ENCODE measurements at regions not wholly inside any gene's neighbourhood (a gene's known extent, or its start where the extent isn't known, plus 50 kb on each side); places are given as distances from the start of the nearest gene placed in this dataset.

- no peak for TF ChIP-seq CTCF (IDR thresholded peaks at IDR 0.05)
- TF ChIP-seq EP300 (IDR thresholded peaks at IDR 0.05), result no peak
- TF ChIP-seq POLR2AphosphoS5 (IDR thresholded peaks at IDR 0.05), result no peak
- no peak for TF ChIP-seq POLR2A (IDR thresholded peaks at IDR 0.05)
These were observed 54.7 kb downstream of the IRX3 start for GRCh38 chr16:54231919-54232318.

GRCh38 chr16:54231336-54231735, 55.3 kb downstream of the IRX3 start:
- ATAC-seq, result no peak
- H3K36me3 ChIP-seq, result no peaks in the 10 kb centered on the region
- 14 to 38% methylated on average over 1 of the region's 1 CpG for WGBS, 2 donors (ENCODE audit: low coverage in 1 of 2)
- no peak overlapping the region for H3K4me3 ChIP-seq
- TF ChIP-seq CTCF (IDR thresholded peaks at IDR 0.05) (no peak), EP300 (IDR thresholded peaks at IDR 0.05) (no peak), POLR2A (IDR thresholded peaks at IDR 0.05) (no peak)
- H3K4me1 ChIP-seq, result no peaks in the 10 kb centered on the region
- H3K9me3 ChIP-seq, result no peaks in the 10 kb centered on the region
- peaks cover 31% of the 10 kb centered on the region for H3K27me3 ChIP-seq
- no peak overlapping the region for H3K27ac ChIP-seq

More at GRCh38 chr16:54231919-54232318, 54.7 kb downstream of the IRX3 start:
- H3K9me3 ChIP-seq, result no peaks in the 10 kb centered on the region
- peaks cover 31% of the 10 kb centered on the region for H3K27me3 ChIP-seq
- no peak overlapping the region for H3K27ac ChIP-seq
- no peak overlapping the region for H3K4me3 ChIP-seq
- 42 to 67% methylated on average over 3 of the region's 4 CpGs for WGBS, 2 donors (ENCODE audit: low coverage in 1 of 2)
- H3K36me3 ChIP-seq, result no peaks in the 10 kb centered on the region
- H3K4me1 ChIP-seq, result no peaks in the 10 kb centered on the region
- ATAC-seq, result no peak

- H3K9me3 ChIP-seq, result no peaks in the 10 kb centered on the region
- no peak overlapping the region for H3K27ac ChIP-seq
- H3K27me3 ChIP-seq, result peaks cover 31% of the 10 kb centered on the region
- H3K4me3 ChIP-seq, result no peak overlapping the region
- H3K4me1 ChIP-seq, result no peaks in the 10 kb centered on the region
- TF ChIP-seq POLR2AphosphoS5 (IDR thresholded peaks at IDR 0.05) (no peak), EP300 (IDR thresholded peaks at IDR 0.05) (no peak), POLR2A (IDR thresholded peaks at IDR 0.05) (no peak), CTCF (IDR thresholded peaks at IDR 0.05) (no peak)
- 90 to 100% methylated on average over 1 to 3 of the region's 3 CpGs for WGBS, 2 donors (ENCODE audit: low coverage in 1 of 2)
- ATAC-seq, result no peak
- no peaks in the 10 kb centered on the region for H3K36me3 ChIP-seq
These were observed 58.3 kb downstream of the IRX3 start for GRCh38 chr16:54228325-54228724.

GRCh38 chr16:54226296-54227010, 60.1 kb downstream of the IRX3 start:
- H3K4me3 ChIP-seq, result no peak overlapping the region
- H3K4me1 ChIP-seq, result no peaks in the 10 kb centered on the region
- TF ChIP-seq POLR2A (IDR thresholded peaks at IDR 0.05) (no peak), POLR2AphosphoS5 (IDR thresholded peaks at IDR 0.05) (no peak), EP300 (IDR thresholded peaks at IDR 0.05) (no peak), CTCF (IDR thresholded peaks at IDR 0.05) (no peak)
- H3K9me3 ChIP-seq, result no peaks in the 10 kb centered on the region
- no peak overlapping the region for H3K27ac ChIP-seq
- H3K36me3 ChIP-seq, result no peaks in the 10 kb centered on the region
- ATAC-seq, result no peak
- H3K27me3 ChIP-seq, result peaks cover 15% of the 10 kb centered on the region
- whole genome bisulfite sequencing, 2 donors (ENCODE audit: low coverage in 1 of 2), result 83% methylated on average over 10 of the region's 10 CpGs

GRCh38 chr16:54219709-54220108, 66.9 kb downstream of the IRX3 start:
- no peak for ATAC-seq
- Histone ChIP-seq H3K9me3 (no peaks in the 10 kb centered on the region), H3K27me3 (no peaks in the 10 kb centered on the region), H3K27ac (no peak overlapping the region), H3K4me3 (no peak overlapping the region), H3K4me1 (no peaks in the 10 kb centered on the region), H3K36me3 (no peaks in the 10 kb centered on the region)
- TF ChIP-seq POLR2AphosphoS5 (IDR thresholded peaks at IDR 0.05) (no peak), CTCF (IDR thresholded peaks at IDR 0.05) (no peak), POLR2A (IDR thresholded peaks at IDR 0.05) (no peak), EP300 (IDR thresholded peaks at IDR 0.05) (no peak)
- 72 to 100% methylated on average over 1 to 2 of the region's 2 CpGs for WGBS, 2 donors (ENCODE audit: low coverage in 1 of 2)

Measured in gastroesophageal sphincter (tissue), 4 donors.